Stimulated activated naive CD8-positive, alpha-beta T cell treated with anti-CD3 and anti-CD28 coated beads, Interleukin-15, Interleukin-2, amounts not matched to agents 100 ng/mL and 50 ng/mL, for 24 hours (primary cell): ENCODE measurements at regions not wholly inside any gene's neighbourhood (a gene's known extent, or its start where the extent isn't known, plus 50 kb on each side); places are given as distances from the start of the nearest gene placed in this dataset.
"Not testable (repeated sequence)": the region's sequence is repeated elsewhere in the genome, so short reads cannot be mapped to it uniquely, and the experiment has no call there.

Source experiments
- H3K27ac Mint-ChIP-seq: one replicate; pipeline ENCODE4 v1.8.0; 2021; ENCODE audit warnings: mild to moderate bottlenecking, mixed read lengths
- H3K27me3 Mint-ChIP-seq: one replicate; pipeline ENCODE4 v1.8.0; 2021; ENCODE audit warnings: mixed read lengths
- H3K36me3 Mint-ChIP-seq: one replicate; pipeline ENCODE4 v1.8.0; 2021; ENCODE audit warnings: low read depth, mixed read lengths
- H3K4me1 Mint-ChIP-seq: one replicate; pipeline ENCODE4 v1.8.0; 2021; ENCODE audit warnings: low read depth, mixed read lengths
- H3K4me3 Mint-ChIP-seq: one replicate; pipeline ENCODE4 v1.8.0; 2021; ENCODE audit warnings: mild to moderate bottlenecking, mixed read lengths
- H3K9me3 Mint-ChIP-seq: one replicate; pipeline ENCODE4 v1.8.0; 2021; ENCODE audit warnings: mixed read lengths

DNA sequence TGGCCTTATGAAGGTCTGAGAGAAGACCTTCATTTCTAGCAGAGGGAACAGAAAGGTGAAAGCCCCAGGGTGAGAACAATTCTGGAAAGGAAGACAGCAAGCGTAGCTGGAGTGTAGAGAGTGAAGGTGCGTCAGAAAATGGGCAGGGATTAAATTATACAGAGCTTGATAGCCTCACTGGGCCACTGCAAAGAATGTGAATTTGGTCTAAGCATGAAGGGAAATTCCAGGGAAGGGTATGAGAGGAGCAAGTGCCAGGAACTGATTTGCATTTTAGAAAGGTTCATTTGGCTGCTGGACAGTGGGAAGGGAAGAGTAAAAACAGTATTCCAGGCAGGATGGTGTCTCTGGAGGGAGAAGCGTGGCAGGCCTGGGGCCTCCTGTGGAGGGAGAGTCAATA lies 274.1 kb upstream of the ASIC2 start:
- Mint-ChIP-seq H3K27me3 (peaks cover 3% of the 10 kb centered on the region), H3K4me3 (no peak overlapping the region), H3K27ac (no peak overlapping the region), H3K36me3 (no peaks in the 10 kb centered on the region), H3K9me3 (no peaks in the 10 kb centered on the region), H3K4me1 (no peaks in the 10 kb centered on the region)

DNA sequence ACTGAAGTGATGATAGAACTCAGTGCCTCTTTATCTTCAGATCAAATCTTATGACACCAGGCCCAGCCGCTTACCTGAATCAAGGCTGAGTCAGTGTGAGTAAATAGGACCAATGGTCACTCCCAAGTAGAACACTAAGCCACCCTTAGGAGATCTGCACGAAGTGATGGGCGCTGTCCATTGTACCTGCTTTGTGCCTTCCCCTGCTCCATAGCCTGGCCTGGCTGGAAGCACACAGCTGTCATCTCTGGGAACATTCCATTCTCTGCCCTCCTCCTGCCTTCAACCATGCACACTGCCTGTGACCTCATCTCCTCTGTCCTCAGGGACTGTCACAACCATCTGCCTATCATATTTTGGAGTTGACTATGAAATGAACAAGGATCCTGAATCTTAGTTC lies 279.5 kb upstream of the ASIC2 start:
- Mint-ChIP-seq H3K27ac (no peak overlapping the region), H3K4me1 (no peaks in the 10 kb centered on the region), H3K4me3 (no peak overlapping the region), H3K27me3 (peaks cover 5% of the 10 kb centered on the region), H3K36me3 (no peaks in the 10 kb centered on the region), H3K9me3 (no peaks in the 10 kb centered on the region)

DNA sequence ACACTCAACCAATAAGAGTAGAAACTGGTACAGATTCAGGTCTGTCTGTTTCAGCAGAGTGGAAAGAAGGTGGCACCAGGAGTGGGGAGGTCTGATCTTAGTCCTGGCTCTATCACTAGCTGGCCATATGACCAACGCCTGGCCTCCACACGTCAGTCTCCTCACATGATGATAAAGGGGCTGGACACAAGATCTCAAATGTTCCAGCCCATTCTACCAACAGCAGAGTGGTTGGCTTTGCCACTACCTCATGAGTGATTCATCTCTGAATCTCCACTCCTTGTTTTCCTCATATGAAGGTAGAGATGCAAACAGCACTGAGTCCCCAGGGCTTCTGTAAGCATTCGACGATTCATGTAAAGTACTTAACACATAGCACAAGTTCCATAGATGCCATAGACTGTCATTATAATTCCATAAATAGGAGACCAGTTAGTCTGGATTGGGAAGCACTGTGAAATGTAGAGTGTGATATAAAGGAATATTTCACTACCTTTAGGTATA lies 281.9 kb upstream of the ASIC2 start:
- Mint-ChIP-seq H3K4me1 (no peaks in the 10 kb centered on the region), H3K36me3 (no peaks in the 10 kb centered on the region), H3K27me3 (peaks cover 7% of the 10 kb centered on the region), H3K4me3 (no peak overlapping the region), H3K9me3 (peaks cover 3% of the 10 kb centered on the region), H3K27ac (no peak overlapping the region)

- H3K9me3 Mint-ChIP-seq, H3K27me3 Mint-ChIP-seq, H3K27ac Mint-ChIP-seq, H3K36me3 Mint-ChIP-seq, H3K4me1 Mint-ChIP-seq, H3K4me3 Mint-ChIP-seq: not testable (repeated sequence)
These were observed 286.6 kb upstream of the ASIC2 start for GRCh38 chr17:33579740-33580139.

- H3K27ac Mint-ChIP-seq, result no peak overlapping the region
- H3K27me3 Mint-ChIP-seq, result peaks cover 3% of the 10 kb centered on the region
- no peaks in the 10 kb centered on the region for H3K4me1 Mint-ChIP-seq
- H3K9me3 Mint-ChIP-seq, result peaks cover 3% of the 10 kb centered on the region
- no peak overlapping the region for H3K4me3 Mint-ChIP-seq
- no peaks in the 10 kb centered on the region for H3K36me3 Mint-ChIP-seq
These were observed 287.1 kb upstream of the ASIC2 start for GRCh38 chr17:33580215-33580614.

DNA sequence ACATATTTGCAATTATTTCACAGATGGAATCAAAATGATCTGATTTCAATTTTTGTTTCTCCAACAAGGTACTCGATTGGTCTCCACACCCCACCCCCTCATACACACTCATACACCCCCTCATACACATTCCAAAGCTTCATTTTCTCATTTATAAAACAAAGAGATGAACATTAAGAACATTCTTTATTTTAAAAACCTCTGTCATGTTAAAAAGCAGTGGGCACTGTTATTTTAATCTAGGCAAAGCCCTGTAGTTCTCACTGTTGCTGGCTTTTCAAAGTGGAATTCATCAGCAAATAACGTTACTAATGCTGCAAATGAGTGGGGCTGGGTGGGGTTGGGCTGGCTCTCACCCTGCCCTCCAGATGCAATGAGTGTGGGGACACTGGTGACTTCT lies 289.6 kb upstream of the ASIC2 start:
- Mint-ChIP-seq H3K9me3 (peaks cover 3% of the 10 kb centered on the region), H3K36me3 (no peaks in the 10 kb centered on the region), H3K27ac (no peak overlapping the region)

GRCh38 chr17:33583518-33584417 lies 290.7 kb upstream of the ASIC2 start:
- H3K4me3 Mint-ChIP-seq, result no peak overlapping the region

More for the DNA sequence above, 289.6 kb upstream of the ASIC2 start:
- Mint-ChIP-seq H3K27me3 (peaks cover 6% of the 10 kb centered on the region), H3K4me1 (no peaks in the 10 kb centered on the region), H3K4me3 (no peak overlapping the region)

GRCh38 chr17:33593991-33594390 lies 300.9 kb upstream of the ASIC2 start:
- no peak overlapping the region for H3K27ac Mint-ChIP-seq
- no peaks in the 10 kb centered on the region for H3K36me3 Mint-ChIP-seq
- H3K27me3 Mint-ChIP-seq, result no peaks in the 10 kb centered on the region

More at GRCh38 chr17:33583518-33584417, 290.7 kb upstream of the ASIC2 start:
- H3K27me3 Mint-ChIP-seq, result peaks cover 9% of the 10 kb centered on the region
- H3K36me3 Mint-ChIP-seq, result no peaks in the 10 kb centered on the region
- H3K9me3 Mint-ChIP-seq, result peaks cover 3% of the 10 kb centered on the region
- H3K27ac Mint-ChIP-seq, result no peak overlapping the region
- no peaks in the 10 kb centered on the region for H3K4me1 Mint-ChIP-seq

DNA sequence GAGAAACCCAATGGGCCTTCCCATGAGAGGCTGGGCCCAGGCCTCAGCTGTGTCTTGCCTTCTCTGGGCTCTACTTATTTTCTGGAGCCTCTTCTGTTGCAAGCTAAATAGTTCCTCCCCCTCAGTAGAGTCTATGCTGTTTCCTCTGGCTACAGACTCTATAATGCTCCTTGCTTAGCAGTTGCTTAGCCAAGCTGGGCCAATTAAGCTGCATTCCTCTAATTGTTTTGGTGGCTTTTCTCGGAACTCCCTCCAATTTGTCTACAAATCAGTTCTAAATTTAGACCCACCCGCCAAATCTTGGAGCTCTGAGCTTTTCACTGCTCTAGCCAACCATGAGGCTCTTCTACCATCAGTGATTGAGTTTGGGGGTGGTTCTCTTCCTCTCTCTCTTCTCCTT lies 302.7 kb upstream of the ASIC2 start:
- Mint-ChIP-seq H3K4me3 (no peak overlapping the region), H3K27me3 (no peaks in the 10 kb centered on the region)

More at GRCh38 chr17:33593991-33594390, 300.9 kb upstream of the ASIC2 start:
- no peaks in the 10 kb centered on the region for H3K4me1 Mint-ChIP-seq
- no peaks in the 10 kb centered on the region for H3K9me3 Mint-ChIP-seq
- H3K4me3 Mint-ChIP-seq, result no peak overlapping the region

DNA sequence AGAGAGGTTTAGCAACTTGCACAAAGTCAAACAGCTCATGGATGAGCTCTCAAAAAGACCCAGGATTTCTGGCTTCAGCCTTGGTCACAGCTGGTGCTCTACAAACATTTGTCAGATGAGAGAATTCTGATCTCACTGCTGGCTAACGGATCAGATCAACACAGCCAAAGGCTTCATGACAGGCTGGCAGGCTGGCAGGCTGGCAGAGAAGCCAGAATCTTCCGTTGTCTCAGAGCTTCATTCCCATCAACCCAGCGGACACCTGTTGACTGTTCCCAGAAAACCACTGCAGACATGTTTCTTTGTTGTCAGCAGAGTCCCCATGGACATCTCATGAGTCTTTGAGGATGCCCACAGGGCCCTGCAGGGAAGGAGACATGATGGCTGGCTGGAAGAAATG lies 303.8 kb upstream of the ASIC2 start:
- H3K4me1 Mint-ChIP-seq, result no peaks in the 10 kb centered on the region
- H3K9me3 Mint-ChIP-seq, result no peaks in the 10 kb centered on the region
- H3K27me3 Mint-ChIP-seq, result no peaks in the 10 kb centered on the region
- no peaks in the 10 kb centered on the region for H3K36me3 Mint-ChIP-seq
- no peak overlapping the region for H3K4me3 Mint-ChIP-seq
- H3K27ac Mint-ChIP-seq, result no peak overlapping the region

More for the DNA sequence above, 302.7 kb upstream of the ASIC2 start:
- Mint-ChIP-seq H3K9me3 (no peaks in the 10 kb centered on the region), H3K4me1 (no peaks in the 10 kb centered on the region), H3K27ac (no peak overlapping the region), H3K36me3 (no peaks in the 10 kb centered on the region)

GRCh38 chr17:33598797-33599196 lies 305.7 kb upstream of the ASIC2 start:
- Mint-ChIP-seq H3K9me3 (no peaks in the 10 kb centered on the region), H3K36me3 (no peaks in the 10 kb centered on the region), H3K27ac (no peak overlapping the region), H3K27me3 (no peaks in the 10 kb centered on the region), H3K4me1 (no peaks in the 10 kb centered on the region), H3K4me3 (no peak overlapping the region)

DNA sequence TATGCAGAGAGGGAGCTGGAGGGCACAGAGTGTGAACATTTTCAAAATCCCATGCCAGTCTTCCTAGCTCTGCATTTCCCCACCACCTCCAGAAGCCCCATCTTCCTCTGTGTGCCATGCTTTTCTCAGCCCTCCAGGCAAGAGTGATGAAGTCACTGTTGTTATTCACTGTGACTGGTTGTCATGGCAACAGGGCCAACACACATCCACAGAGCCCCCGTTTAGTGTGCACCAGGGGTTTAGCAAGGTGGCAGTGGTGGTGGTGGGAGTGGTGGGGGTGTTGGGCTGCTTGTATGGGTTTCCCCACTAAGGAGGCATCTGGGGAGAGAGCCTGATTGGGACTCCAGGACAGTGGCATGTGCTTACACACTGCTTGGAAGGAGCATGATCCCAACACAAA lies 309.9 kb upstream of the ASIC2 start:
- H3K4me3 Mint-ChIP-seq, result no peak overlapping the region
- no peaks in the 10 kb centered on the region for H3K27me3 Mint-ChIP-seq
- no peaks in the 10 kb centered on the region for H3K4me1 Mint-ChIP-seq
- no peak overlapping the region for H3K27ac Mint-ChIP-seq
- H3K36me3 Mint-ChIP-seq, result no peaks in the 10 kb centered on the region
- H3K9me3 Mint-ChIP-seq, result no peaks in the 10 kb centered on the region

DNA sequence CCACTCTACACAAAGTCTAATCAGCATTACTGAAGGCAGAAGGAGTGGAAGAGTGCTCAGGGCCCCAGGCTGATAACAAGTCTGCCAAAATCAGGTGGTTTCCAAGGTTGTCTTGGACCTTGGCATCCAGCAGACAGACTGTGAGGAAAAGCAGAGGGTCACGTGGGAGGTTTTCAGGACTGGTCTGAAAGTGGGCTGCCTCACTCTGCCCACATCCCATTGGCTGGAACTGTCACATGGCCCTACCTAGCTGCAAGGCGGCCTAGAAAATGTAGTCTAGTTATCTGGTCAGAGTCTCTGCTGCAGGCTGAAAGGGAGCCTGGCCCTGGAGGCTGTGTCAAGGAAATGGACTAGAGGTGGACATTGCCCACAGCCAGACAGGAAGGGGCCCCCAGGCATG lies 310.7 kb upstream of the ASIC2 start:
- H3K4me1 Mint-ChIP-seq, result no peaks in the 10 kb centered on the region
- no peak overlapping the region for H3K27ac Mint-ChIP-seq
- no peaks in the 10 kb centered on the region for H3K9me3 Mint-ChIP-seq
- H3K4me3 Mint-ChIP-seq, result no peak overlapping the region
- no peaks in the 10 kb centered on the region for H3K27me3 Mint-ChIP-seq
- H3K36me3 Mint-ChIP-seq, result no peaks in the 10 kb centered on the region

GRCh38 chr17:33611532-33611931 lies 318.4 kb upstream of the ASIC2 start:
- H3K27ac Mint-ChIP-seq, result no peak overlapping the region
- no peaks in the 10 kb centered on the region for H3K4me1 Mint-ChIP-seq
- H3K9me3 Mint-ChIP-seq, result peaks cover 2% of the 10 kb centered on the region
- H3K27me3 Mint-ChIP-seq, result no peaks in the 10 kb centered on the region
- no peaks in the 10 kb centered on the region for H3K36me3 Mint-ChIP-seq
- no peak overlapping the region for H3K4me3 Mint-ChIP-seq

- no peaks in the 10 kb centered on the region for H3K4me1 Mint-ChIP-seq
- peaks cover 2% of the 10 kb centered on the region for H3K9me3 Mint-ChIP-seq
- H3K4me3 Mint-ChIP-seq, result no peak overlapping the region
- no peaks in the 10 kb centered on the region for H3K27me3 Mint-ChIP-seq
- no peaks in the 10 kb centered on the region for H3K36me3 Mint-ChIP-seq
- H3K27ac Mint-ChIP-seq, result no peak overlapping the region
These were observed 322.8 kb upstream of the ASIC2 start for GRCh38 chr17:33615861-33616260.

DNA sequence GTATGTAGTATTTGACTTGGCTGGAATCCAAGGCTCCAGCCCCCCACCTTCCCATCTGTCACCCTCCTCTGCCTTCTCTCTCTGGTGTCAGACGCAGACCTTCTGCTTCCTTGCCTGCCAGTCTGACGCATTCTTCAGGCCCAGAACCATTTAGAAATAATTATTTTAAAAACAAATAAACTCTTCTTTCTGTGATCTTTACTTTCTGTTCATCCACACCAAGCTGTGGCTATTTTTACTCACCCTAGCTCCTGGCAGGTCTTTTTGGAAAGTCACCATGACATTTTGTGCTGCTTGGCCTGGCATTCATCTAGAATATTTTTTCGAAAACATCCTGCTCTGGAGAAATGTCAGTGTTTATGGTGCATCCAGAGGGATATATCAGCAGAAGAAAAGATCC lies 330.7 kb upstream of the ASIC2 start:
- H3K27me3 Mint-ChIP-seq, result no peaks in the 10 kb centered on the region

More for the DNA sequence above, 330.7 kb upstream of the ASIC2 start:
- H3K36me3 Mint-ChIP-seq, result no peaks in the 10 kb centered on the region
- no peak overlapping the region for H3K4me3 Mint-ChIP-seq
- no peaks in the 10 kb centered on the region for H3K4me1 Mint-ChIP-seq
- H3K9me3 Mint-ChIP-seq, result no peaks in the 10 kb centered on the region
- no peak overlapping the region for H3K27ac Mint-ChIP-seq
